ENCODE measurements at regions not wholly inside any gene's neighbourhood (a gene's known extent, or its start where the extent isn't known, plus 50 kb on each side); places are given as distances from the start of the nearest gene placed in this dataset.

GRCh38 chr10:75293446-75293820 lies 57.7 kb upstream of the COMTD1 start (continued):
- no peak for TF ChIP-seq ZNF114 (CRISPR knock-in tag; IDR thresholded peaks at IDR 0.05)
- no peak for TF ChIP-seq CTCF (conservative IDR thresholded peaks at IDR 0.05; ENCODE audit: low read depth in 2 of 2)

- Histone ChIP-seq H3K4me2 (no peak overlapping the region), H3K4me3 (no peak overlapping the region), H3K79me2 (replicated peaks; ENCODE audit: insufficient read depth) (no peaks in the 10 kb centered on the region), H3K36me3 (ENCODE audit: insufficient read depth) (no peaks in the 10 kb centered on the region), H2AFZ (no peak overlapping the region), H3F3A (replicated peaks; ENCODE audit: low read depth) (no peaks in the 10 kb centered on the region), H3K27ac (ENCODE audit: low read depth) (no peak overlapping the region), H3K27me3 (ENCODE audit: insufficient read depth) (peaks cover 54% of the 10 kb centered on the region), H3K4me1 (ENCODE audit: insufficient read depth) (peaks cover 9% of the 10 kb centered on the region; the same call in 1 of the 2 replicates), H4K20me1 (replicated peaks; ENCODE audit: insufficient read depth) (no peaks in the 10 kb centered on the region), H3K9me2 (ENCODE audit: insufficient read depth) (no peaks in the 10 kb centered on the region; the same call in 1 of the 2 replicates)
- Mint-ChIP-seq H3K36me3 (ENCODE audit: low read depth) (no peaks in the 10 kb centered on the region), H3K4me1 (peaks cover 2% of the 10 kb centered on the region; the same call in 1 of the 3 replicates), H3K27ac (no peak overlapping the region), H3K27me3 (ENCODE audit: insufficient read depth, low read depth, poor library complexity) (peaks cover 18% of the 10 kb centered on the region), H3K4me3 (no peak overlapping the region), H3K9me3 (no peaks in the 10 kb centered on the region; the same call in 2 of the 3 replicates)
- DNase-seq (ENCODE audit: low spot score) (no peak), ATAC-seq (no peak)
- TF ChIP-seq CTCF (conservative IDR thresholded peaks at IDR 0.05; ENCODE audit: low read depth in 2 of 2): no peak
- TF ChIP-seq EZH2phosphoT487 (IDR thresholded peaks at IDR 0.05; ENCODE audit: unreplicated experiment): no peak
Observed at GRCh38 chr10:75292794-75293445, 57.2 kb upstream of the COMTD1 start.

- Histone ChIP-seq H2AFZ (no peak overlapping the region), H3K27me3 (ENCODE audit: insufficient read depth) (peaks cover 47% of the 10 kb centered on the region), H3K27ac (ENCODE audit: low read depth) (no peak overlapping the region), H3K79me2 (replicated peaks; ENCODE audit: insufficient read depth) (no peaks in the 10 kb centered on the region), H3F3A (replicated peaks; ENCODE audit: low read depth) (no peaks in the 10 kb centered on the region), H3K36me3 (ENCODE audit: insufficient read depth) (no peaks in the 10 kb centered on the region), H4K20me1 (replicated peaks; ENCODE audit: insufficient read depth) (no peaks in the 10 kb centered on the region), H3K4me2 (no peak overlapping the region), H3K4me1 (ENCODE audit: insufficient read depth) (peaks cover 9% of the 10 kb centered on the region; the same call in 1 of the 2 replicates), H3K9me2 (ENCODE audit: insufficient read depth) (no peaks in the 10 kb centered on the region; the same call in 1 of the 2 replicates), H3K4me3 (no peak overlapping the region)
- ATAC-seq (no peak), DNase-seq (ENCODE audit: low spot score) (no peak)
- Mint-ChIP-seq H3K4me3 (no peak overlapping the region), H3K27ac (no peak overlapping the region), H3K4me1 (peaks cover 2% of the 10 kb centered on the region; the same call in 1 of the 3 replicates), H3K36me3 (ENCODE audit: low read depth) (no peaks in the 10 kb centered on the region), H3K27me3 (ENCODE audit: insufficient read depth, low read depth, poor library complexity) (peaks cover 23% of the 10 kb centered on the region), H3K9me3 (no peaks in the 10 kb centered on the region; the same call in 2 of the 3 replicates)
- TF ChIP-seq ZNF462 (CRISPR knock-in tag; IDR thresholded peaks at IDR 0.05): no peak
- TF ChIP-seq POLR2AphosphoS5 (IDR thresholded peaks at IDR 0.05; ENCODE audit: low read depth): no peak
- TF ChIP-seq ZNF114 (CRISPR knock-in tag; IDR thresholded peaks at IDR 0.05): no peak
- no peak for TF ChIP-seq EZH2phosphoT487 (IDR thresholded peaks at IDR 0.05; ENCODE audit: unreplicated experiment)
- no peak for TF ChIP-seq ETS1 (IDR thresholded peaks at IDR 0.05)
- no peak for TF ChIP-seq JUNB (IDR thresholded peaks at IDR 0.05; ENCODE audit: unreplicated experiment)
Observed at GRCh38 chr10:75291805-75292204, 56.0 kb upstream of the COMTD1 start.
